GM18508 (cell line): ENCODE measurements at regions not wholly inside any gene's neighbourhood (a gene's known extent, or its start where the extent isn't known, plus 50 kb on each side); places are given as distances from the start of the nearest gene placed in this dataset.

Experiments
- ATAC-seq: cut with Tn5 transposase; IDR thresholded peaks from one replicate; pipeline ENCODE4 v1.9.1; 2021; ENCODE audit warnings: moderate number of reproducible peaks; ENCODE audit not compliant: insufficient read depth, unreplicated experiment

- ATAC-seq = no peak
Observed at GRCh38 chr2:121860033-121860757, 104.7 kb downstream of the TSN start.

- ATAC-seq = no peak
Observed at GRCh38 chr2:121860758-121861227, 105.3 kb downstream of the TSN start.

GRCh38 chr2:121862286-121862685 lies 106.8 kb downstream of the TSN start:
- no peak for ATAC-seq

- ATAC-seq = no peak
Observed at GRCh38 chr2:121865914-121866313, 110.5 kb downstream of the TSN start.

DNA sequence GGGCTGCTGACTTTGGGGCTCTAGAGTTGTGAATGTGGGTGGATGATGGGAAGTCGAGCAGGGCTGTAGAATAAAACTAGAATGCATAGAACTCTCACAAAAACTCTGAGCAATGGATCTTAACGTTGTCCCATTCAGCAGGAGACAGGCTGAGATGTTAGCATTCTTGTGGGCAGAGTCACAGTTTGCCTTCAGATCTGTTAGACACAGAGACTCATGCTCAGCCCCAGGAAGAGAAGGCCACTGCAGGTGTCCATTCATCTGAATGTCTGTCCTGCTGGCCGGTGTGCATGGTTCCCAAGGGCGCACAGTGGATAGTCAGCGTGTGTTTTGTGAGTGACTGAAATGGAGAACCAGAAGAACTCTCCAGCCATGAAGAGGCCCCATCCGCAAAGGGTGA lies 111.3 kb downstream of the TSN start:
- no peak for ATAC-seq

- ATAC-seq = no peak
Observed at GRCh38 chr2:121868652-121869051, 113.2 kb downstream of the TSN start.

GRCh38 chr2:121869363-121869762 lies 113.9 kb downstream of the TSN start:
- ATAC-seq = no peak

DNA sequence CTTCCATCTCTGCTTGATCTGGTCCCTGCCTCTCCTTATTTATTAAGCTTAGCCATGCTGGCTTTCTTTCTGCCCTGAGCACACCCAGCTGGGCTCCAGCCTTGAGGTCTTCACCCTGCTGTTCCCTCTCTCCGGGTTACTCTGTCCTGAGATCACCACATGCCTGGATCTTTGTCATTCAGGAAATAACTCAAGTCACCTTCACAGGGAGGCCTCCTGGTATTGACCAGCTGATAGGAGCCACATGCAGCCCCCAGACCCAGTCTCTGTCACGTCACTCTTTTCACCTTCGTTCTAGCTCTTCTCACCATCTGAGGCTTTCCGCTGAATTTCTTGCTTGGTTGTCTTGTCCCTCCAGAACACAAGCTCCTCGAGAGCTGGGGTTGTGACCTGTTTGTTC lies 114.4 kb downstream of the TSN start:
- ATAC-seq = no peak

GRCh38 chr2:121872651-121873050 lies 117.2 kb downstream of the TSN start:
- no peak for ATAC-seq

DNA sequence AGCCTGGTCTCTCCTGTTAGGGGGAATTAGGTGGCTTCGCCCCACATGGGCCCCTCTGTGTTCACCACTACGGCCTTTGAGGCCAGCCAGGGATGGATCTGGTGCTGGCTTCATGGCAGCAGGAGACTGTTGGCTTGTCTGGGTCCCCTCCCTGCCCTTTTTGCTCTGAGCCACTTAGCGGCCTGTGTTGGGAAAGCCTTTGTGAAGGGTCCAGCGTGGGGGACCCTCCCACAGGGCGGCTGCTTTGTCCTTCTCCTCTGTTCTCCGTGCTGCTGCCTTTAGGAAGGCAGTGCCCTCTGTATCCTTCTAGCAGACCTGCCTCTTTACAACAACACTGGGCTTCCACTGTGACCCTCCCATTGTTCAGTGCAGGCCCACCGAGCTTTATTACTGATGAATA lies 118.4 kb downstream of the TSN start:
- ATAC-seq = no peak

DNA sequence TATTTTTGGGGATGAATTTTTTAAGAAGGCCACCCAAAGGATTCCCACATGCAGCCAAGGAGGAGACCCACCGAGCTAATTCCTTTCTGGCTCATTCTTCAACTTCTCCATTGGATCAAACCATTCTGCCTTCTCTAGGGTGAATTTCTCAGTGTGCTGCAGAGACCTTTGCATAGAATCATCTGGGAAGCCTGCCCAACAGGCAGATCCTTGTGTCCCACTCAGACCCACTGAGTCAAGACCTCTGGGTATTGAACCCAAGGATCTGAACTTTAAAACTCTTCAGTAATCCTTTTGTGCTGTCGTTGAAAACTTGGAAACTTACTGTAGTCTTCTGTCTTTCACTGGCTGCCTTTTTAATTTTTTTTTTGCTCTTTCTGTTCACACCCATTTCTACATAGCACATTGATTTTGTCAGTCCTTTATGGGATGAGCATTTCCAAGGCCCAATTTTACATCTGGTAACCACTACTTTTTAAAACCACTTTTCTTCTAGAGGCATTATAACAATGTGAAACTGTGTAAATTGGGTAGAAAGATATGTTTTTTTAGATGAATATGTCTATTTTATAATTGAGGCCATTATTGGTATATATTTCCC lies 120.2 kb downstream of the TSN start:
- ATAC-seq = no peak

GRCh38 chr2:121877366-121877765 lies 121.9 kb downstream of the TSN start:
- ATAC-seq = no peak

- ATAC-seq = no peak
Observed at GRCh38 chr2:121880283-121880682, 124.8 kb downstream of the TSN start.

- no peak for ATAC-seq
Observed at GRCh38 chr2:121881038-121881437, 125.6 kb downstream of the TSN start.

DNA sequence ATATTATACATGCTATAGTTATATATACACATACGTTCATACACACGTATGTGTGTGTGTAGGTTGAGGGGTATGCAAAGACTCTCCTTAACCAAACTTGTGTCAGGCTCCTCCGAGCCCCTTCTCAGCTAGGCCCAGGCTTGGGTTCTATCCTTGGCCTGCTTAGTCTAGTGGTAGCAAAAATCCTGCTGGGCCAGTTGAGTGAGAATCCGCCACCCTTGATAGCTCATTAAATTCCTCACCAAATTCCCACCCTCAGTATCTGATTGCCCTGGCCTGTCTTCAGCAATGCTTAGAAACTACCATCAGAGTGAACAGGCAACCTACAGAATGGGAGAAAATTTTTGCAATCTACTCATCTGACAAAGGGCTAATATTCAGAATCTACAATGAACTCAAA lies 126.5 kb downstream of the TSN start:
- ATAC-seq = no peak

- no peak for ATAC-seq
Observed at GRCh38 chr2:121884078-121884477, 128.6 kb downstream of the TSN start.

DNA sequence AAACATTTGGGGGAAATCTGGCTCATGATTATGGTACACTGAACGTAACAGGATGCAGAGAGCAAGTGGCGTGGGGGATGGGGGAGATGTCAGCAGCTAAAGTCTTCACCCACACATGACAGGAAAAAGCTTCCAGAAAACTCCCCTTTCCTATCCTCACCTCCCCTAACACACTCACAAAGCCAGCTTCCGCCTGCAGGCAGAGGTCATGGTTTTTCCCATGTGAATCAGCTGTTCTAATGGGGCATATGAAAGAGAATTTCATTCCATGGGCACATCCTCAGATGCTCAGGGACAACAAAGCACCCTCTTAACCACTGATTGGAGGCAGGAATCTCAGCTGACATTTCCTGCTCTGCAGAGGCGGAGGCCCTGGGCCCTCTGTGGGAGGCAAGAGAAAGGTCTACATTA lies 129.1 kb downstream of the TSN start:
- no peak for ATAC-seq

DNA sequence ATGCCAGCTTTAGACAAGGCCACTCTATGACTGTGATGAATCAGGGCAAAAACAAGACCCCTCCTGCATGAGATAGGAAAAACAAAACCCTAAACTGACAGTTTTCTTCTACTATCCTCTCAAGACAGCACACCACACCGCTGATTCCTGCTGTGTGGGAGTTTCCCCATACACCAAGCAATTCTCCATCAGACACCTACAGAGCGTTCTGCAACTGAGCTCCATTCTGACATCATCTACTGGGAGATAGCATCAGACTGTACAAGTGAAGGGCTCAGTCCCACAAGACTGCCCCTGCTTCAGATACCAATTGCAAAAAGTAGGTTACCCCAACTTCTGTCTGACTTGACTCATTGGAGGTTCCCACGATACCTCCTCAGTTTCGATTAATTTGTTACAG lies 130.6 kb downstream of the TSN start:
- no peak for ATAC-seq

GRCh38 chr2:121887513-121888188 lies 132.2 kb downstream of the TSN start:
- ATAC-seq = no peak

DNA sequence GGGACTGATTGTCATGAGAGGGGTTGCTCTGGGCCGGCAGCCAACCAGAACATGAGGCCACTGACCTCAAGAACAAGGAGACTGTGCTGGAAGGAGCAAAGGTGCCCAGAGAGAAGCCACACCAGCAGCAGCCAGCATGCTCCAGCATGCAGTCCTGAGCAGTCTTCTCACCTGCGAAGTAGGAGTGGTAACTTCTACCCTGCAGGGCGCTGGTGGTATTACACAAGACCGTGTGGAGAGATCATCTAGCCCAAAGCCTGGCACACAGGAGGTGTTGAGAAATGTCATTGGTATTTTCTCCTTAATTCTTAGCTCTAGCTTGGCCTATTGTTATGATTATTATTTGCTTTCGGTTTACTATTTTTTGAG lies 132.7 kb downstream of the TSN start:
- ATAC-seq = peak; percentile 88

DNA sequence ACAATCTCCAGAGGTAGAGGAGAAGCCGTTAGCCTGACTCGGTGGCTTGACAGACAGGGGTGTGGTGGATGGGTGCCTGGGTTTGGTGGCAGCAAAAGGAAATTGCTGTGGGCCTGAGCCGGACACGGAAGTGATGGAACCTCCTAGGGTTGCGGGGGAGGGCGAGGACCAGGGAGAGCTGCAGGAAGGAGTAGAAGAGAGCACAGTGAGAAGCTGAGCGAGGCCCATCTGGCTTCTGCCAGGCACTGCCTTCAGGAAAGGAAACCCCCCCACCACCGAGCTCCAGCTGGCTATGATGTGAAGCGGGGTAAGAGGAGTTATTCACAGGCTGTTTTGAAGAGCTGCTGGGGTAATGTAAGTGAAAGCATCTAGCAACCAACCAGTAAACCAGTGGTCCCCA lies 134.6 kb downstream of the TSN start:
- no peak for ATAC-seq
